Neural cell (in vitro differentiated cells): ENCODE measurements at regions not wholly inside any gene's neighbourhood (a gene's known extent, or its start where the extent isn't known, plus 50 kb on each side); places are given as distances from the start of the nearest gene placed in this dataset.

ENCODE experiments used
- EZH2 ChIP-seq: fragments of 200-600, 300-800 bp; shearing (Covaris generic), sonication (generic); IDR thresholded peaks from 2 replicates; pipeline ENCODE4 v1.6.1; 2014; ENCODE audit warnings: antibody characterized with exemption, low read length, borderline replicate concordance, mild to moderate bottlenecking; ENCODE audit not compliant: insufficient read depth, poor library complexity, severe bottlenecking
- MXI1 ChIP-seq: fragments of 450-650 bp; conservative IDR thresholded peaks from 2 replicates; pipeline ENCODE4 v1.6.1; 2014; ENCODE audit warnings: antibody characterized with exemption, mild to moderate bottlenecking; ENCODE audit not compliant: poor library complexity, severe bottlenecking
- POLR2AphosphoS5 ChIP-seq: IDR thresholded peaks from 2 replicates; pipeline ENCODE4 v1.6.1; 2012
- SMC3 ChIP-seq: fragments of 450-650 bp; conservative IDR thresholded peaks from 2 replicates; pipeline ENCODE4 v1.6.1; 2014; ENCODE audit warnings: antibody characterized with exemption, mild to moderate bottlenecking, moderate library complexity; ENCODE audit not compliant: poor library complexity
- TAF1 ChIP-seq: IDR thresholded peaks from 2 replicates; pipeline ENCODE4 v1.6.1; 2012; ENCODE audit warnings: low read depth
- TF ChIP-seq, protein P1 (sequence below): fragments of 450-650 bp; IDR thresholded peaks from 2 replicates; pipeline ENCODE4 v1.5.1; 2014; ENCODE audit warnings: antibody characterized with exemption, mild to moderate bottlenecking, moderate library complexity; ENCODE audit not compliant: poor library complexity, severe bottlenecking
- TF ChIP-seq, protein P2 (sequence below): IDR thresholded peaks from 2 replicates; pipeline ENCODE4 v1.6.1; 2012; ENCODE audit warnings: borderline replicate concordance

DNA sequence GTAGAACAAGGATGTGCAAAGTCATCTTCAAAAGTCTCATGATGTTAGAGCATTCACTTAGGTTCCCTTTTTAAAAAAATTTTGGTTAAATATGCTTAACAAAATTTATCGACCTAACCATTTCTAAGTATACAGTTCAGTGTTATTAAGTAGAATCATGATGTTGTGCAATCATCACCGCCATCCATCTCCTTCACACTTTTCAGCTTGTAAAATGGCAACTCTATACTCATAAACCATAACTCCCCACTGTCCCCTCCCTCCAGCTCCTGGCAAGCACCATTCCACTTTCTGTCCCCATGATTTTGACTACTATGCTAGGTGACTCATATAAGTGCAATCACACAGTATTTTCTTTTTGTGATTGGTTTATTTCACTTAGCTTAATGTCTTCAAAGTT is 895.0 kb downstream of the TBL1XR1 start:
- TF ChIP-seq, protein P1, sequence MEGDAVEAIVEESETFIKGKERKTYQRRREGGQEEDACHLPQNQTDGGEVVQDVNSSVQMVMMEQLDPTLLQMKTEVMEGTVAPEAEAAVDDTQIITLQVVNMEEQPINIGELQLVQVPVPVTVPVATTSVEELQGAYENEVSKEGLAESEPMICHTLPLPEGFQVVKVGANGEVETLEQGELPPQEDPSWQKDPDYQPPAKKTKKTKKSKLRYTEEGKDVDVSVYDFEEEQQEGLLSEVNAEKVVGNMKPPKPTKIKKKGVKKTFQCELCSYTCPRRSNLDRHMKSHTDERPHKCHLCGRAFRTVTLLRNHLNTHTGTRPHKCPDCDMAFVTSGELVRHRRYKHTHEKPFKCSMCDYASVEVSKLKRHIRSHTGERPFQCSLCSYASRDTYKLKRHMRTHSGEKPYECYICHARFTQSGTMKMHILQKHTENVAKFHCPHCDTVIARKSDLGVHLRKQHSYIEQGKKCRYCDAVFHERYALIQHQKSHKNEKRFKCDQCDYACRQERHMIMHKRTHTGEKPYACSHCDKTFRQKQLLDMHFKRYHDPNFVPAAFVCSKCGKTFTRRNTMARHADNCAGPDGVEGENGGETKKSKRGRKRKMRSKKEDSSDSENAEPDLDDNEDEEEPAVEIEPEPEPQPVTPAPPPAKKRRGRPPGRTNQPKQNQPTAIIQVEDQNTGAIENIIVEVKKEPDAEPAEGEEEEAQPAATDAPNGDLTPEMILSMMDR = no peak
- no peak for TF ChIP-seq POLR2AphosphoS5
- no peak for TF ChIP-seq SMC3
- no peak for TF ChIP-seq MXI1
- TF ChIP-seq EZH2 = no peak
- no peak for TF ChIP-seq TAF1
- TF ChIP-seq, protein P2, sequence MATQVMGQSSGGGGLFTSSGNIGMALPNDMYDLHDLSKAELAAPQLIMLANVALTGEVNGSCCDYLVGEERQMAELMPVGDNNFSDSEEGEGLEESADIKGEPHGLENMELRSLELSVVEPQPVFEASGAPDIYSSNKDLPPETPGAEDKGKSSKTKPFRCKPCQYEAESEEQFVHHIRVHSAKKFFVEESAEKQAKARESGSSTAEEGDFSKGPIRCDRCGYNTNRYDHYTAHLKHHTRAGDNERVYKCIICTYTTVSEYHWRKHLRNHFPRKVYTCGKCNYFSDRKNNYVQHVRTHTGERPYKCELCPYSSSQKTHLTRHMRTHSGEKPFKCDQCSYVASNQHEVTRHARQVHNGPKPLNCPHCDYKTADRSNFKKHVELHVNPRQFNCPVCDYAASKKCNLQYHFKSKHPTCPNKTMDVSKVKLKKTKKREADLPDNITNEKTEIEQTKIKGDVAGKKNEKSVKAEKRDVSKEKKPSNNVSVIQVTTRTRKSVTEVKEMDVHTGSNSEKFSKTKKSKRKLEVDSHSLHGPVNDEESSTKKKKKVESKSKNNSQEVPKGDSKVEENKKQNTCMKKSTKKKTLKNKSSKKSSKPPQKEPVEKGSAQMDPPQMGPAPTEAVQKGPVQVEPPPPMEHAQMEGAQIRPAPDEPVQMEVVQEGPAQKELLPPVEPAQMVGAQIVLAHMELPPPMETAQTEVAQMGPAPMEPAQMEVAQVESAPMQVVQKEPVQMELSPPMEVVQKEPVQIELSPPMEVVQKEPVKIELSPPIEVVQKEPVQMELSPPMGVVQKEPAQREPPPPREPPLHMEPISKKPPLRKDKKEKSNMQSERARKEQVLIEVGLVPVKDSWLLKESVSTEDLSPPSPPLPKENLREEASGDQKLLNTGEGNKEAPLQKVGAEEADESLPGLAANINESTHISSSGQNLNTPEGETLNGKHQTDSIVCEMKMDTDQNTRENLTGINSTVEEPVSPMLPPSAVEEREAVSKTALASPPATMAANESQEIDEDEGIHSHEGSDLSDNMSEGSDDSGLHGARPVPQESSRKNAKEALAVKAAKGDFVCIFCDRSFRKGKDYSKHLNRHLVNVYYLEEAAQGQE = no peak
